ENCODE measurements at regions not wholly inside any gene's neighbourhood (a gene's known extent, or its start where the extent isn't known, plus 50 kb on each side); places are given as distances from the start of the nearest gene placed in this dataset.

DNA sequence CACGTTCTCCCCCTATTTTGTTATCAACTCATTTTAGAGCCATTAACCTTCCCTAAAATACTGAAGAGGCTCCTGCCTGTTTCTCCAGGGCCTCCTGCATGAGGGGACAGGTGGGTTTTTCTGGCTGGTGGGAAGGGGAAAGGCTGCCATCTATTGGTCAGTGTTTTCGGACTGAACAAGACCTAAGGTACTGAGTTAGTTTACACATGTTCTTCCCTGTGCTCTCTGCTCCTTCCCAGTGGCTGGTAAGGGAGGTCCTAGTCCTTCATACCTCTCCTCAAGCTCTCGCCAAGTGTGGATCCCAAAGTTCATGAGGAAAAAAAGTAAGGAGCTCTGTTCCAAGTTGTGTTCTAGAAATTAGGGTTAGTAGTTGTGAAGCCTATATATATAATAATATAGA is 357.5 kb downstream of the FSCB start:
- TF ChIP-seq, protein P1, sequence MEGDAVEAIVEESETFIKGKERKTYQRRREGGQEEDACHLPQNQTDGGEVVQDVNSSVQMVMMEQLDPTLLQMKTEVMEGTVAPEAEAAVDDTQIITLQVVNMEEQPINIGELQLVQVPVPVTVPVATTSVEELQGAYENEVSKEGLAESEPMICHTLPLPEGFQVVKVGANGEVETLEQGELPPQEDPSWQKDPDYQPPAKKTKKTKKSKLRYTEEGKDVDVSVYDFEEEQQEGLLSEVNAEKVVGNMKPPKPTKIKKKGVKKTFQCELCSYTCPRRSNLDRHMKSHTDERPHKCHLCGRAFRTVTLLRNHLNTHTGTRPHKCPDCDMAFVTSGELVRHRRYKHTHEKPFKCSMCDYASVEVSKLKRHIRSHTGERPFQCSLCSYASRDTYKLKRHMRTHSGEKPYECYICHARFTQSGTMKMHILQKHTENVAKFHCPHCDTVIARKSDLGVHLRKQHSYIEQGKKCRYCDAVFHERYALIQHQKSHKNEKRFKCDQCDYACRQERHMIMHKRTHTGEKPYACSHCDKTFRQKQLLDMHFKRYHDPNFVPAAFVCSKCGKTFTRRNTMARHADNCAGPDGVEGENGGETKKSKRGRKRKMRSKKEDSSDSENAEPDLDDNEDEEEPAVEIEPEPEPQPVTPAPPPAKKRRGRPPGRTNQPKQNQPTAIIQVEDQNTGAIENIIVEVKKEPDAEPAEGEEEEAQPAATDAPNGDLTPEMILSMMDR (IDR thresholded peaks at IDR 0.05; ENCODE audit: insufficient read depth, low read depth, low read length) = peak; percentile 36
- H3K4me3 ChIP-seq (ENCODE audit: low read depth, low read length) = no peak overlapping the region
- peak; percentile 10 for DNase-seq (ENCODE audit: low read depth)

DNA sequence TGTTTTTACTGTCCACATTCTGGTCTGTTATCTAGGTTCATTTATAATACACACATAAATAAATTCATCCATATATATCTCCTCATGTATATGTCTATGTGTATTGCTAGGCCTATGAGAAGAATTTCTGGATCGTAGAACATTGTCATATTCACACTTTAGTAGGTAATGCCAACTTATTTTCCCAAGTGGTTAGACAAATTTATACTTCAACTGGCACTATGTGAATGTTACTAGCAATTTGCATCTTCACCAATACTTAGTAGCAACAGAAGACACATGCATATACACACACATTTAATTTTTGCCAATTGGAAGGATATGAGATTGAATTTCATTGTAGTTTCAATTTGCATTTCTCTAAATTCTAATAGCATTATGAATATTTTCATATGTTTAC is 365.1 kb downstream of the FSCB start:
- TF ChIP-seq, protein P1 (IDR thresholded peaks at IDR 0.05; ENCODE audit: insufficient read depth, low read depth, low read length) = no peak
- no peak overlapping the region for H3K4me3 ChIP-seq (ENCODE audit: low read depth, low read length)
- no peak for DNase-seq (ENCODE audit: low read depth)

DNA sequence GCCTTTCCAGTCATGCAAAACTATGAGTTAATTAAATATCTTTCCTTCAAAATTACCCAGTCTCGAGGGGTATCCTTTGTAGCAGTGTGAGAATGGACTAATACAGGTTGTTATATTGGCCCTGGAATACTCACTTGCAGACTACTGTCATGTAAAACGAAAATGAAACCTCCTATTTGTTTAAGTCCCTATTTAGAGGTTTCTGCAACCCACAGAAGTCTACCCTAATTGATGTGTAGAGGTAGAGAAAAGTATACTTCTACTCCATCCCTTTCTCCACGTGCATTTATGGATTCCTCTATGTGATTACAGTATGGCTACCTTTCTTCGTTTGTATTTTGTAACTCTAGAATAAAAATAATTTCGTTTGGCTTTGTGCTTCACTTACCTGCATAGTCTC is 371.1 kb downstream of the FSCB start:
- H3K4me3 ChIP-seq (ENCODE audit: low read depth, low read length) = no peak overlapping the region
- DNase-seq (ENCODE audit: low read depth) = no peak
- TF ChIP-seq, protein P1 (IDR thresholded peaks at IDR 0.05; ENCODE audit: insufficient read depth, low read depth, low read length) = no peak

DNA sequence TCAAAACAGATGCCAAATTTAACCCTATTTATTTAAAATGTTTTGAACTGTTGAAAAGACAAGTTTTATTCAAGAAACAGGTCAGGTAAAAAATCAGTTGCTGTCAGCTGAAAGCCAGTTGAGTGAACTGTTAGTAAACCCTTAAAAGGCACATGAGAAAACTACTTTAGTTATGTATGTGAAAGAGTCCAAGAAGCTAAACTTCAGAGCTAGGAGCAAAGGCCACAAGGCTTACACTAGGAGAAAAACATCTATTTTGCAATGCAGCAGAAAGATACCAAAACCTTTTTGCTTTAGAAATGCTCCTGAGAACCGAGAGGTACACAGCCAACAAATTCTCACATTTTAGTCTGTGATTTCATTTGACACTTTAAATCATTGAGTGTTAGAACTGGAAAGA is 375.2 kb downstream of the FSCB start:
- no peak for DNase-seq (ENCODE audit: low read depth)
- no peak overlapping the region for H3K4me3 ChIP-seq (ENCODE audit: low read depth, low read length)
- TF ChIP-seq, protein P1 (IDR thresholded peaks at IDR 0.05; ENCODE audit: insufficient read depth, low read depth, low read length) = no peak

DNA sequence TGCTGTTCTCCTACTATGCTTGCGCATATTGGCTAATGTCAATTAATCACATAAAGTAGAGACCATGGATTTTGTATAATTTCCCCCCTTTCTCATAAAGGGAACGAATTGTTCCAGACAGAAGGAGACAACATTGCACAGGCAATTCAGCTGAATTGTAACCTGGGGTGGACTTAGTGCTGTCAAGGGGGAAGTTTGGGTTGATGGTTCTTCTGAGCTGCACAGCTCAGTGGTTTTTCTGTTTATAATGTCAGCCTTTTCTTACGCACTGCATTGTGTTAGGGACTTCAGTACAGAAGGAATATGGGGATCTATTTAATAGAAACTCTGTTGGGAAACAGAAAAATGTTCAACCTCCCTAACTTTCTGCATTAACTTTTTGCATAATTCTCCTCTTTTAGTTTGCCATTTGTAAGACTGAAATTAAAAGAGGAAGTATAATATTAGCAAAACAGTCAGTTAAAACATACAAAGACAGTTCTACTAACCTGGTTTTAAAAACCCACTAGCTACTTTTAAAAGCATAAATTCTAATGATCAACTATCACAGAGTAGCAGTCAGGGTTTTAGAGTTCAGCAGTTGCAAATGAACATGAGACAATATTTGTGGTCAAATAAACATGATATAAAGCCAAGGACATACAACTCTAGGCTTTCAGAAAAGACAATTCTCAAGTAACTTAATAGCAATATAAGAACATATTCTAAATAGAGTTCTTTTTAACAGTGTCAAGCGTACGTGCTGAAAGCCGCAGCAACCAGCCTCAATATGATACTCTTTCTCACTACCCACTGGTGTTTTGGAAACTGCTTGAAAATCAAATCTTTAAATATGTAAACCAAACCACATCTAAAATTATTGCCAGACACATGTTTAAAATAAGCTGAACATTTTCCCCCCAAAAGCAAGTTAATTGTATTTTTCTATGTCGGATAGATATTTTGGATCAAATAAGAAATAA is 393.0 kb downstream of the FSCB start:
- no peak overlapping the region for H3K4me3 ChIP-seq (ENCODE audit: low read depth, low read length)
- DNase-seq (ENCODE audit: low read depth) = no peak
- TF ChIP-seq, protein P1 (IDR thresholded peaks at IDR 0.05; ENCODE audit: insufficient read depth, low read depth, low read length) = no peak

DNA sequence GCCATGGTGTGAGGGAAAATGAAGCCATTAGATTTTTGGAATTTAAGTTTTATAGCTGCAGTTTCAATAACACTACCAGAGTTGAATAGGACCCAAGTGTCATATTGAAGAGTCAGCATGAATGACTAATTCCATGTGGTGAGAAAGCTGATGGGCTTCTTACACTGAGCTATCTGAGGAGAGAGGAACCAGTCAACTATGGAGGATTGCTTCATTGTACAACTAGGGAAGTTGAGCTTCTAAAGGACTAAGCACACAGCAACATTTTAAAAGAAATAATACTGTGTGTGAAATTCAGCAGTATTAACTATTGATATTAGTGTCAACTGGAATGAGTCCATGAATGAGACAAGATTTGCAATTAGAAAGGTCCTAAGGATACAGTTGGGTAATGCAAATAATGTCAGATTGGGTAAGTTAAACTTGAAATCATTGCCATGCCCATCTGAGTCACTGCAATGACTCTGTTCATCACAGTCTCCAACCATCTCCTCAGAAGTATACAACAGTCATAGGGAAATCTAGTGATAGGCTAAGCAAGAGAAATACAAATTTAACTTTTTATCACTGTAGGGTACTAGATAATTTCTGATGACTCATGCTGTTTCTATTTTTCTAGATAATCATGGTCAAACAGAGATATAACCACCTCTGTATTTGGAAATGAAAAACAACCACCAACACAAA is 394.2 kb downstream of the FSCB start:
- TF ChIP-seq, protein P1 (IDR thresholded peaks at IDR 0.05; ENCODE audit: insufficient read depth, low read depth, low read length) = no peak
- no peak overlapping the region for H3K4me3 ChIP-seq (ENCODE audit: low read depth, low read length)
- DNase-seq (ENCODE audit: low read depth) = no peak

All from fibroblast of villous mesenchyme (primary cell).